ENCODE measurements at regions not wholly inside any gene's neighbourhood (a gene's known extent, or its start where the extent isn't known, plus 50 kb on each side); places are given as distances from the start of the nearest gene placed in this dataset.
"Not testable (repeated sequence)": the region's sequence is repeated elsewhere in the genome, so short reads cannot be mapped to it uniquely, and the experiment has no call there.

- not testable (repeated sequence) for DNase-seq (ENCODE audit: low read depth in 3 of 3)
These were observed 183.7 kb downstream of the NPIPA8 start for GRCh38 chr16:18152832-18153231.

- not testable (repeated sequence) for DNase-seq (ENCODE audit: low read depth in 3 of 3)
These were observed 188.4 kb downstream of the NPIPA8 start for GRCh38 chr16:18148132-18148531.

GRCh38 chr16:18146601-18147142 is 189.9 kb downstream of the NPIPA8 start:
- not testable (repeated sequence) for DNase-seq (ENCODE audit: low read depth in 3 of 3)

GRCh38 chr16:18142066-18142465 is 194.5 kb downstream of the NPIPA8 start:
- not testable (repeated sequence) for DNase-seq (ENCODE audit: low read depth in 3 of 3)

GRCh38 chr16:18136288-18136687 is 200.2 kb downstream of the NPIPA8 start:
- DNase-seq (ENCODE audit: low read depth in 3 of 3): not testable (repeated sequence)

GRCh38 chr16:18135024-18135423 is 201.5 kb downstream of the NPIPA8 start:
- DNase-seq (ENCODE audit: low read depth in 3 of 3): not testable (repeated sequence)

GRCh38 chr16:18131587-18131986 is 204.9 kb downstream of the NPIPA8 start:
- not testable (repeated sequence) for DNase-seq (ENCODE audit: low read depth in 3 of 3)

GRCh38 chr16:18130478-18131120 is 205.9 kb downstream of the NPIPA8 start:
- DNase-seq (ENCODE audit: low read depth in 3 of 3): not testable (repeated sequence)

GRCh38 chr16:18127033-18127432 is 209.5 kb downstream of the NPIPA8 start:
- not testable (repeated sequence) for DNase-seq (ENCODE audit: low read depth in 3 of 3)

GRCh38 chr16:18119092-18119491 is 217.4 kb downstream of the NPIPA8 start:
- not testable (repeated sequence) for DNase-seq (ENCODE audit: low read depth in 3 of 3)

- DNase-seq (ENCODE audit: low read depth in 3 of 3): not testable (repeated sequence)
These were observed 217.9 kb downstream of the NPIPA8 start for GRCh38 chr16:18118684-18119083.

GRCh38 chr16:18118071-18118470 is 218.5 kb downstream of the NPIPA8 start:
- DNase-seq (ENCODE audit: low read depth in 3 of 3): not testable (repeated sequence)

- not testable (repeated sequence) for DNase-seq (ENCODE audit: low read depth in 3 of 3)
These were observed 232.1 kb downstream of the NPIPA8 start for GRCh38 chr16:18104412-18104811.

GRCh38 chr16:18101077-18101476 is 235.5 kb downstream of the NPIPA8 start:
- DNase-seq (ENCODE audit: low read depth in 3 of 3): not testable (repeated sequence)

- not testable (repeated sequence) for DNase-seq (ENCODE audit: low read depth in 3 of 3)
These were observed 243.9 kb downstream of the NPIPA8 start for GRCh38 chr16:18092605-18093004.

- not testable (repeated sequence) for DNase-seq (ENCODE audit: low read depth in 3 of 3)
These were observed 255.7 kb downstream of the NPIPA8 start for GRCh38 chr16:18080658-18081363.

GRCh38 chr16:18077910-18078309 is 258.6 kb downstream of the NPIPA8 start:
- DNase-seq (ENCODE audit: low read depth in 3 of 3): not testable (repeated sequence)

- no peak for DNase-seq (ENCODE audit: low read depth in 3 of 3)
These were observed 264.4 kb downstream of the NPIPA8 start for GRCh38 chr16:18072161-18072560.

- DNase-seq (ENCODE audit: low read depth in 3 of 3): no peak
These were observed 266.9 kb downstream of the NPIPA8 start for GRCh38 chr16:18069683-18070082.

- no peak for DNase-seq (ENCODE audit: low read depth in 3 of 3)
These were observed 268.1 kb downstream of the NPIPA8 start for GRCh38 chr16:18068477-18068876.

- no peak for DNase-seq (ENCODE audit: low read depth in 3 of 3)
These were observed 273.8 kb downstream of the NPIPA8 start for GRCh38 chr16:18062713-18063112.

GRCh38 chr16:18060351-18060750 is 276.2 kb downstream of the NPIPA8 start:
- DNase-seq (ENCODE audit: low read depth in 3 of 3): no peak

- DNase-seq (ENCODE audit: low read depth in 3 of 3): no peak
These were observed 277.0 kb downstream of the NPIPA8 start for GRCh38 chr16:18059577-18059976.

All from stimulated activated CD4-positive, alpha-beta T cell treated with anti-CD3 and anti-CD28 coated beads, TNF-alpha, amount 100 ng/mL, for 24 hours (primary cell).